SJSA1 (cell line): ENCODE measurements at regions not wholly inside any gene's neighbourhood (a gene's known extent, or its start where the extent isn't known, plus 50 kb on each side); places are given as distances from the start of the nearest gene placed in this dataset.

ENCODE experiments used
- DNase-seq, 2 experiments: peaks; one replicate each; pipeline ENCODE4 v3.0.0-alpha.2; 2015 to 2020; ENCODE audit warnings: low spot score in 2 of 2, low read depth in 1 of 2
- H3K27ac ChIP-seq: fragments of 250-450 bp; sonication (Bioruptor Pico); 2 replicates; pipeline ENCODE4 v1.5.1; 2020; ENCODE audit warnings: mild to moderate bottlenecking, moderate library complexity
- H3K27me3 ChIP-seq: fragments of 250-450 bp; sonication (Bioruptor Pico); replicated peaks from 2 replicates; pipeline ENCODE4 v1.5.1; 2020; ENCODE audit warnings: mild to moderate bottlenecking, moderate library complexity
- H3K36me3 ChIP-seq: fragments of 250-450 bp; sonication (Bioruptor Pico); 2 replicates; pipeline ENCODE4 v1.5.1; 2020; ENCODE audit warnings: mild to moderate bottlenecking
- H3K4me1 ChIP-seq: fragments of 250-450 bp; sonication (Bioruptor Pico); replicated peaks from 2 replicates; pipeline ENCODE4 v1.6.1; 2021; ENCODE audit warnings: mild to moderate bottlenecking
- H3K4me3 ChIP-seq: fragments of 250-450 bp; sonication (Bioruptor Pico); 2 replicates; pipeline ENCODE4 v1.5.1; 2020; ENCODE audit warnings: mild to moderate bottlenecking
- H3K9me3 ChIP-seq: fragments of 250-450 bp; sonication (Bioruptor Pico); replicated peaks from 2 replicates; pipeline ENCODE4 v1.5.1; 2020; ENCODE audit warnings: mild to moderate bottlenecking

- no peaks in the 10 kb centered on the region for H3K27me3 ChIP-seq
- 0 out of 2 replicates have a peak, but pooled peaks cover 2% of the 10 kb centered on the region for H3K9me3 ChIP-seq
- no peaks in the 10 kb centered on the region for H3K36me3 ChIP-seq
- H3K4me3 ChIP-seq = no peak overlapping the region
- DNase-seq = peak in 1 of 2 experiments; percentile 48
- H3K4me1 ChIP-seq = peaks cover 38% of the 10 kb centered on the region
- peak overlapping the region; percentile 70 for H3K27ac ChIP-seq
These were observed 111.7 kb downstream of the FOXB1 start for GRCh38 chr15:60115579-60116380.

GRCh38 chr15:60116456-60117089, 112.5 kb downstream of the FOXB1 start:
- Histone ChIP-seq H3K27ac (peak overlapping the region; percentile 70; the same call in 1 of the 2 replicates), H3K36me3 (no peaks in the 10 kb centered on the region), H3K9me3 (0 out of 2 replicates have a peak, but pooled peaks cover 2% of the 10 kb centered on the region), H3K27me3 (no peaks in the 10 kb centered on the region), H3K4me1 (peaks cover 38% of the 10 kb centered on the region), H3K4me3 (no peak overlapping the region)
- DNase-seq = no peak

GRCh38 chr15:60118146-60118545, 114.0 kb downstream of the FOXB1 start:
- Histone ChIP-seq H3K9me3 (0 out of 2 replicates have a peak, but pooled peaks cover 2% of the 10 kb centered on the region), H3K27me3 (no peaks in the 10 kb centered on the region), H3K4me1 (peaks cover 38% of the 10 kb centered on the region), H3K27ac (no peak overlapping the region), H3K36me3 (no peaks in the 10 kb centered on the region), H3K4me3 (no peak overlapping the region)
- DNase-seq = no peak

- peaks cover 38% of the 10 kb centered on the region for H3K4me1 ChIP-seq
- 0 out of 2 replicates have a peak, but pooled peaks cover 2% of the 10 kb centered on the region for H3K9me3 ChIP-seq
- no peaks in the 10 kb centered on the region for H3K36me3 ChIP-seq
- H3K27ac ChIP-seq = no peak overlapping the region
- DNase-seq = no peak
- H3K4me3 ChIP-seq = no peak overlapping the region
- H3K27me3 ChIP-seq = no peaks in the 10 kb centered on the region
These were observed 114.5 kb downstream of the FOXB1 start for GRCh38 chr15:60118626-60119025.

- peak; percentile 54 to 55 for DNase-seq
- no peaks in the 10 kb centered on the region for H3K27me3 ChIP-seq
- H3K4me1 ChIP-seq = peaks cover 36% of the 10 kb centered on the region
- H3K27ac ChIP-seq = no peak overlapping the region
- 0 out of 2 replicates have a peak, but pooled peaks cover 2% of the 10 kb centered on the region for H3K9me3 ChIP-seq
- H3K36me3 ChIP-seq = no peaks in the 10 kb centered on the region
- H3K4me3 ChIP-seq = no peak overlapping the region
These were observed 115.0 kb downstream of the FOXB1 start for GRCh38 chr15:60119101-60119500.

GRCh38 chr15:60120100-60120499, 116.0 kb downstream of the FOXB1 start:
- DNase-seq = no peak
- no peaks in the 10 kb centered on the region for H3K36me3 ChIP-seq
- H3K4me3 ChIP-seq = no peak overlapping the region
- no peaks in the 10 kb centered on the region for H3K27me3 ChIP-seq
- no peak overlapping the region for H3K27ac ChIP-seq
- H3K9me3 ChIP-seq = no peaks in the 10 kb centered on the region
- H3K4me1 ChIP-seq = peaks cover 29% of the 10 kb centered on the region

- no peak for DNase-seq
- peaks cover 13% of the 10 kb centered on the region for H3K4me1 ChIP-seq
- H3K4me3 ChIP-seq = no peak overlapping the region
- H3K9me3 ChIP-seq = no peaks in the 10 kb centered on the region
- H3K36me3 ChIP-seq = no peaks in the 10 kb centered on the region
- H3K27me3 ChIP-seq = no peaks in the 10 kb centered on the region
- no peak overlapping the region for H3K27ac ChIP-seq
These were observed 117.7 kb downstream of the FOXB1 start for GRCh38 chr15:60121845-60122244.

- Histone ChIP-seq H3K36me3 (no peaks in the 10 kb centered on the region), H3K27me3 (no peaks in the 10 kb centered on the region), H3K4me1 (peaks cover 17% of the 10 kb centered on the region), H3K4me3 (no peak overlapping the region), H3K27ac (no peak overlapping the region), H3K9me3 (no peaks in the 10 kb centered on the region)
- no peak for DNase-seq
These were observed 118.6 kb downstream of the FOXB1 start for GRCh38 chr15:60122691-60123090.

- Histone ChIP-seq H3K27ac (no peak overlapping the region), H3K4me1 (peaks cover 17% of the 10 kb centered on the region), H3K36me3 (no peaks in the 10 kb centered on the region), H3K27me3 (no peaks in the 10 kb centered on the region), H3K9me3 (no peaks in the 10 kb centered on the region), H3K4me3 (no peak overlapping the region)
- no peak for DNase-seq
These were observed 120.5 kb downstream of the FOXB1 start for GRCh38 chr15:60124460-60125070.

- Histone ChIP-seq H3K27ac (no peak overlapping the region), H3K4me1 (peaks cover 14% of the 10 kb centered on the region), H3K36me3 (no peaks in the 10 kb centered on the region), H3K4me3 (no peak overlapping the region), H3K9me3 (no peaks in the 10 kb centered on the region), H3K27me3 (no peaks in the 10 kb centered on the region)
- no peak for DNase-seq
These were observed 121.2 kb downstream of the FOXB1 start for GRCh38 chr15:60125334-60125733.

- DNase-seq = no peak
- Histone ChIP-seq H3K9me3 (no peaks in the 10 kb centered on the region), H3K4me3 (no peak overlapping the region), H3K4me1 (peaks cover 14% of the 10 kb centered on the region), H3K27ac (no peak overlapping the region), H3K36me3 (no peaks in the 10 kb centered on the region), H3K27me3 (no peaks in the 10 kb centered on the region)
These were observed 122.1 kb downstream of the FOXB1 start for GRCh38 chr15:60126200-60126599.

GRCh38 chr15:60126661-60127060, 122.5 kb downstream of the FOXB1 start:
- H3K36me3 ChIP-seq = no peaks in the 10 kb centered on the region
- no peaks in the 10 kb centered on the region for H3K9me3 ChIP-seq
- H3K4me1 ChIP-seq = peaks cover 14% of the 10 kb centered on the region
- DNase-seq = no peak
- no peaks in the 10 kb centered on the region for H3K27me3 ChIP-seq
- no peak overlapping the region for H3K4me3 ChIP-seq
- H3K27ac ChIP-seq = no peak overlapping the region

GRCh38 chr15:60128000-60128376, 123.9 kb downstream of the FOXB1 start:
- H3K9me3 ChIP-seq = no peaks in the 10 kb centered on the region
- H3K27me3 ChIP-seq = no peaks in the 10 kb centered on the region
- peak overlapping the region; percentile 44 for H3K4me3 ChIP-seq
- H3K27ac ChIP-seq = peak overlapping the region; percentile 95
- H3K4me1 ChIP-seq = peaks cover 14% of the 10 kb centered on the region
- no peaks in the 10 kb centered on the region for H3K36me3 ChIP-seq
- DNase-seq = peak in 1 of 2 experiments; percentile 57

- DNase-seq = no peak
- H3K27me3 ChIP-seq = no peaks in the 10 kb centered on the region
- no peaks in the 10 kb centered on the region for H3K36me3 ChIP-seq
- no peaks in the 10 kb centered on the region for H3K9me3 ChIP-seq
- H3K27ac ChIP-seq = peak overlapping the region; percentile 95
- no peak overlapping the region for H3K4me3 ChIP-seq
- peaks cover 14% of the 10 kb centered on the region for H3K4me1 ChIP-seq
These were observed 124.6 kb downstream of the FOXB1 start for GRCh38 chr15:60128710-60129109.
